ENCODE measurements at regions not wholly inside any gene's neighbourhood (a gene's known extent, or its start where the extent isn't known, plus 50 kb on each side); places are given as distances from the start of the nearest gene placed in this dataset.
"Not testable (repeated sequence)": the region's sequence is repeated elsewhere in the genome, so short reads cannot be mapped to it uniquely, and the experiment has no call there.

GRCh38 chr11:22454461-22455090, 116.4 kb downstream of the SLC17A6 start:
- no peaks in the 10 kb centered on the region for H3K4me1 ChIP-seq
- H3K9me3 ChIP-seq, result no peaks in the 10 kb centered on the region
- in situ Hi-C loops (cut with MboI; ENCODE audit: low sequenced_read_pairs in 4 of 4), result no loop called here
- DNase-seq (no peak), ATAC-seq (no peak)
- H3K27me3 ChIP-seq, result no peaks in the 10 kb centered on the region
- H3K36me3 ChIP-seq, result no peaks in the 10 kb centered on the region
- TF ChIP-seq POLR2A (IDR thresholded peaks at IDR 0.05), result no peak
- TF ChIP-seq, protein P1, sequence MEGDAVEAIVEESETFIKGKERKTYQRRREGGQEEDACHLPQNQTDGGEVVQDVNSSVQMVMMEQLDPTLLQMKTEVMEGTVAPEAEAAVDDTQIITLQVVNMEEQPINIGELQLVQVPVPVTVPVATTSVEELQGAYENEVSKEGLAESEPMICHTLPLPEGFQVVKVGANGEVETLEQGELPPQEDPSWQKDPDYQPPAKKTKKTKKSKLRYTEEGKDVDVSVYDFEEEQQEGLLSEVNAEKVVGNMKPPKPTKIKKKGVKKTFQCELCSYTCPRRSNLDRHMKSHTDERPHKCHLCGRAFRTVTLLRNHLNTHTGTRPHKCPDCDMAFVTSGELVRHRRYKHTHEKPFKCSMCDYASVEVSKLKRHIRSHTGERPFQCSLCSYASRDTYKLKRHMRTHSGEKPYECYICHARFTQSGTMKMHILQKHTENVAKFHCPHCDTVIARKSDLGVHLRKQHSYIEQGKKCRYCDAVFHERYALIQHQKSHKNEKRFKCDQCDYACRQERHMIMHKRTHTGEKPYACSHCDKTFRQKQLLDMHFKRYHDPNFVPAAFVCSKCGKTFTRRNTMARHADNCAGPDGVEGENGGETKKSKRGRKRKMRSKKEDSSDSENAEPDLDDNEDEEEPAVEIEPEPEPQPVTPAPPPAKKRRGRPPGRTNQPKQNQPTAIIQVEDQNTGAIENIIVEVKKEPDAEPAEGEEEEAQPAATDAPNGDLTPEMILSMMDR (IDR thresholded peaks at IDR 0.05 in 4 of 5, conservative IDR thresholded peaks at IDR 0.05 in 1 of 5), result no peak
- no peak overlapping the region for H3K27ac ChIP-seq
- intact Hi-C loops (cut with DNase I; ENCODE audit: low total_unique reads), result no loop called here
- no peak overlapping the region for H3K4me3 ChIP-seq

GRCh38 chr11:22449441-22449840, 111.3 kb downstream of the SLC17A6 start:
- DNase-seq (no peak), ATAC-seq (no peak)
- Histone ChIP-seq H3K27me3 (no peaks in the 10 kb centered on the region), H3K27ac (no peak overlapping the region), H3K4me3 (no peak overlapping the region), H3K9me3 (no peaks in the 10 kb centered on the region), H3K36me3 (no peaks in the 10 kb centered on the region), H3K4me1 (no peaks in the 10 kb centered on the region)
- TF ChIP-seq, protein P1 (IDR thresholded peaks at IDR 0.05 in 4 of 5, conservative IDR thresholded peaks at IDR 0.05 in 1 of 5), result no peak
- no peak for TF ChIP-seq POLR2A (IDR thresholded peaks at IDR 0.05)
- intact Hi-C loops (cut with DNase I; ENCODE audit: low total_unique reads) (no loop called here), in situ Hi-C loops (cut with MboI; ENCODE audit: low sequenced_read_pairs in 4 of 4) (no loop called here)

DNA sequence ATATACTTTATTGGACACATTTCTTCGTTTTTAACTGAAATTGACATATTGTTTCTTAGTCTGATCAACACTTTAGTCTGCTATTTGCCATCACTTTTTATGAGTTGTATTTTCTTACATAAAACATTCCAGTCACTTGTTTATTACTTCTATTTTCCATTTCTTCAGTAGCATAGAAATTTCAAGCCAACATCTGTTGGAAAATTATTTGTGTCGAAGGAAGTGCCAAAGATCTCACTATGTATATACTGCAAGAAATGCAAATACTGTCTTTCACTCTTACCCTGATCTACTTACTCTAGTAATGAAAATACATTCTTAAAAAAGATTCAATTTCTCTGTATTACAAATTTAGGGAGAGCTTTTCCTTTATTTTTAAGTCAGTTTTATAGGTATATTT, 105.9 kb downstream of the SLC17A6 start:
- in situ Hi-C loops (cut with MboI; ENCODE audit: low sequenced_read_pairs in 4 of 4), result no loop called here
- Histone ChIP-seq H3K27me3 (no peaks in the 10 kb centered on the region), H3K4me3 (no peak overlapping the region), H3K4me1 (no peaks in the 10 kb centered on the region), H3K36me3 (no peaks in the 10 kb centered on the region), H3K9me3 (no peaks in the 10 kb centered on the region), H3K27ac (no peak overlapping the region)
- DNase-seq, result no peak
- ATAC-seq, result no peak
- intact Hi-C loops (cut with DNase I; ENCODE audit: low total_unique reads), result no loop called here
- TF ChIP-seq, protein P1 (IDR thresholded peaks at IDR 0.05 in 4 of 5, conservative IDR thresholded peaks at IDR 0.05 in 1 of 5), result no peak
- no peak for TF ChIP-seq POLR2A (IDR thresholded peaks at IDR 0.05)

- in situ Hi-C loops (cut with MboI; ENCODE audit: low sequenced_read_pairs in 4 of 4) (no loop called here), intact Hi-C loops (cut with DNase I; ENCODE audit: low total_unique reads) (no loop called here)
- Histone ChIP-seq H3K4me3 (no peak overlapping the region), H3K36me3 (no peaks in the 10 kb centered on the region), H3K9me3 (no peaks in the 10 kb centered on the region), H3K27ac (no peak overlapping the region), H3K4me1 (no peaks in the 10 kb centered on the region), H3K27me3 (no peaks in the 10 kb centered on the region)
- ATAC-seq (no peak), DNase-seq (no peak)
- TF ChIP-seq, protein P1 (IDR thresholded peaks at IDR 0.05 in 4 of 5, conservative IDR thresholded peaks at IDR 0.05 in 1 of 5), result no peak
- no peak for TF ChIP-seq POLR2A (IDR thresholded peaks at IDR 0.05)
These were observed 103.7 kb downstream of the SLC17A6 start for GRCh38 chr11:22441831-22442230.

DNA sequence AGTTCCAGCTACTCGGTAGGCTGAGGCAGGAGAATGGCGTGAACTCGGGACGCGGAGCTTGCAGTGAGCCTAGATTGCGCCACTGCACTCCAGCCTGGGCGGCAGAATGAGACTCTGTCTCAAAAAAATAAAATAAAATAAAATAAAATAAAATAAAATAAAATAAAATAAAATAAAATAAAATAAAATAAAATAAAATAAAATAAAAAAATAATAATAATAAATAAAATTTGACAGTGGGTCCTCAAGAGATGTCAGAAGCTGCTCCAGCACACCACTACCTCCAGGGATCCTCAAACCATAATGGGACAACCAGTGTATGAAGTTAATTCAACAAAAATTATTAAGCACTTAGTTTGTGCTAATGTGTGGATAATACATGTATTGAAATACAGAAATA, 97.4 kb downstream of the SLC17A6 start:
- intact Hi-C loops (cut with DNase I; ENCODE audit: low total_unique reads); in situ Hi-C loops (cut with MboI; ENCODE audit: low sequenced_read_pairs in 4 of 4); ATAC-seq; H3K9me3 ChIP-seq; H3K4me1 ChIP-seq; H3K36me3 ChIP-seq; H3K27ac ChIP-seq; H3K27me3 ChIP-seq; H3K4me3 ChIP-seq; DNase-seq: not testable (repeated sequence)

All from gastrocnemius medialis (tissue), 4 donors.